GM12878 (cell line): ENCODE measurements at regions not wholly inside any gene's neighbourhood (a gene's known extent, or its start where the extent isn't known, plus 50 kb on each side); places are given as distances from the start of the nearest gene placed in this dataset.

ENCODE experiments used
- ATAC-seq: fragments of 200-7000 bp; cut with Tn5 transposase; 3 replicates; pipeline ENCODE4 v1.9.1; 2020; ENCODE audit warnings: mild to moderate bottlenecking, moderate library complexity
- BruUV-seq: library from RNA; stranded (reverse); fragments of 400-500 nt; replicated peaks from 2 replicates; lab custom pipeline; 2021; lab: Mats Ljungman, UMichigan
- CTCF ChIA-PET: fragments of 300-600 bp; sonication (Branson Sonifier 250); formaldehyde crosslinking; extraction: SDS; loops from one replicate; lab custom pipeline; 2021; ENCODE audit warnings: inconsistent platforms; lab: Yijun Ruan, JAX
- POLR2A ChIA-PET: fragments of 350-600 bp; formaldehyde crosslinking; extraction: SDS; loops from one replicate; lab custom pipeline; 2021; ENCODE audit warnings: inconsistent platforms; lab: Charles Lee
- RAD21 ChIA-PET: fragments of 300-600 bp; sonication (Branson Sonifier 250); formaldehyde crosslinking; loops from one replicate; lab custom pipeline; 2023; ENCODE audit warnings: antibody characterized with exemption; ENCODE audit not compliant: unreplicated experiment; lab: Charles Lee
- SMC1A ChIA-PET: fragments of 300-600 bp; sonication (Branson Sonifier 250); formaldehyde crosslinking; loops from one replicate; lab custom pipeline; 2023; ENCODE audit not compliant: unreplicated experiment, uncharacterized antibody; lab: Charles Lee
- DNase-seq: peaks from one replicate; pipeline ENCODE4 v3.0.0-alpha.2; 2011; ENCODE audit warnings: low read depth, low spot score
- FAIRE-seq: peaks from 3 replicates; lab custom pipeline; 2011; peaks lifted over from hg19 to GRCh38; lab: Jason Lieb, UNC
- H2AFZ ChIP-seq: 2 replicates; pipeline ENCODE4 v1.6.0; 2011; ENCODE audit warnings: low read depth, low read length, control low read depth; ENCODE audit not compliant: control insufficient read depth
- H3K27ac ChIP-seq: 2 replicates; pipeline ENCODE4 v1.5.1; 2011; ENCODE audit warnings: control low read depth; ENCODE audit not compliant: control insufficient read depth, insufficient read depth
- H3K27me3 ChIP-seq, 2 experiments: replicated peaks in 1 of 2; 2 replicates each; pipeline versions ENCODE4 v1.6.0 to v1.6.1; 2011; ENCODE audit warnings: low read length in 1 of 2; ENCODE audit not compliant: control insufficient read depth in 2 of 2, insufficient read depth in 2 of 2
- H3K36me3 ChIP-seq, 2 experiments: 2 replicates each; pipeline ENCODE4 v1.5.1; 2011; ENCODE audit warnings: low read length in 1 of 2; ENCODE audit not compliant: control insufficient read depth in 2 of 2, insufficient read depth in 2 of 2
- H3K4me1 ChIP-seq: 2 replicates; pipeline ENCODE4 v1.6.1; 2011; ENCODE audit warnings: mild to moderate bottlenecking, low read length, moderate library complexity, mixed read lengths; ENCODE audit not compliant: control insufficient read depth, insufficient read depth
- H3K4me2 ChIP-seq: 2 replicates; pipeline ENCODE4 v1.6.0; 2011; ENCODE audit warnings: control low read depth; ENCODE audit not compliant: control insufficient read depth, insufficient read depth
- H3K4me3 ChIP-seq: fragments of 200-600 bp; sonication (generic); 2 replicates; pipeline ENCODE4 v1.5.1; 2016
- H3K79me2 ChIP-seq: 2 replicates; pipeline ENCODE4 v1.6.0; 2011; ENCODE audit warnings: low read length; ENCODE audit not compliant: control insufficient read depth, insufficient read depth
- H3K9ac ChIP-seq: 2 replicates; pipeline ENCODE4 v1.8.0; 2011; ENCODE audit warnings: low read length, control low read depth, mixed read lengths; ENCODE audit not compliant: control insufficient read depth, insufficient read depth
- H3K9me3 ChIP-seq: replicated peaks from 3 replicates; pipeline ENCODE4 v1.5.1; 2011; ENCODE audit warnings: mild to moderate bottlenecking, low read length; ENCODE audit not compliant: control insufficient read depth, insufficient read depth
- H4K20me1 ChIP-seq: 2 replicates; pipeline ENCODE4 v1.6.0; 2011; ENCODE audit not compliant: control insufficient read depth, insufficient read depth
- PAX8 ChIP-seq: fragments of 450-650 bp; IDR thresholded peaks from 2 replicates; pipeline ENCODE4 v1.6.1; 2017; ENCODE audit warnings: mild to moderate bottlenecking, moderate library complexity
- SMARCA5 ChIP-seq: fragments of 450-650 bp; IDR thresholded peaks from 2 replicates; pipeline ENCODE4 v1.6.1; 2017; ENCODE audit warnings: mild to moderate bottlenecking
- TCF7 ChIP-seq: IDR thresholded peaks from 2 replicates; pipeline ENCODE4 v1.6.1; 2014; ENCODE audit warnings: antibody characterized with exemption, borderline replicate concordance
- WRNIP1 ChIP-seq: IDR thresholded peaks from 2 replicates; pipeline ENCODE4 v1.6.1; 2011; ENCODE audit warnings: low read depth, low read length, improper control_type of control experiment, borderline replicate concordance
- ZBTB33 ChIP-seq: fragments of 450-650 bp; IDR thresholded peaks from 2 replicates; pipeline ENCODE4 v1.6.1; 2017; ENCODE audit warnings: mild to moderate bottlenecking
- WGBS: methylation state at CpG from one replicate; pipeline ENCODE4 v1.1.6; 2016; ENCODE audit warnings: low lambda C conversion rate; ENCODE audit not compliant: insufficient replicate concordance, insufficient coverage; ENCODE audit errors: missing lambda C conversion rate; 5-methylcytosine and 5-hydroxymethylcytosine counted together
- in situ Hi-C: fragments of 300-500 bp; cut with MboI; formaldehyde crosslinking; loops from 9 replicates; pipeline ENCODE4 v1.14.3; 2018; ENCODE audit warnings: mixed read lengths
- intact Hi-C: fragments of 100-400 bp; cut with micrococcal nuclease; formaldehyde crosslinking; loops from one replicate; pipeline ENCODE4 v1.14.2; 2022; ENCODE audit not compliant: unreplicated experiment

- 2% methylated on average over 2 of the region's 2 CpGs for WGBS
- H3K79me2 ChIP-seq: no peaks in the 10 kb centered on the region
- H3K27me3 ChIP-seq: no peaks in the 10 kb centered on the region
- intact Hi-C loops: no loop called here
- SMC1A ChIA-PET: no interaction called here
- H3K4me1 ChIP-seq: no peaks in the 10 kb centered on the region
- H3K27ac ChIP-seq: no peak overlapping the region
- POLR2A ChIA-PET: no interaction called here
- H3K9me3 ChIP-seq: no peaks in the 10 kb centered on the region
- no peak overlapping the region for H3K9ac ChIP-seq
- no TSS peak for BruUV-seq
- RAD21 ChIA-PET: no interaction called here
- in situ Hi-C loops: no loop called here
- H3K4me3 ChIP-seq: no peak overlapping the region
- TF ChIP-seq SMARCA5 (no peak), WRNIP1 (no peak), ZBTB33 (no peak), PAX8 (no peak)
- TF ChIP-seq, all 136 proteins: peak for 0
- H2AFZ ChIP-seq: no peak overlapping the region
- DNase-seq (no peak), FAIRE-seq (no peak), ATAC-seq (no peak)
- H3K36me3 ChIP-seq: no peaks in the 10 kb centered on the region
- CTCF ChIA-PET: no interaction called here
- no peak overlapping the region for H3K4me2 ChIP-seq
- no peaks in the 10 kb centered on the region for H4K20me1 ChIP-seq
These were observed 509.8 kb upstream of the SMIM21 start for GRCh38 chr18:75937306-75937705.

- no peaks in the 10 kb centered on the region for H4K20me1 ChIP-seq
- no peak for TF ChIP-seq TCF7
- TF ChIP-seq, all 136 proteins: peak for 0
- no peak overlapping the region for H3K27ac ChIP-seq
- H3K9me3 ChIP-seq: no peaks in the 10 kb centered on the region
- H3K79me2 ChIP-seq: no peaks in the 10 kb centered on the region
- no peak overlapping the region for H3K9ac ChIP-seq
- FAIRE-seq (no peak), DNase-seq (no peak), ATAC-seq (no peak)
- no peaks in the 10 kb centered on the region for H3K4me1 ChIP-seq
- no peaks in the 10 kb centered on the region for H3K36me3 ChIP-seq
- H3K4me2 ChIP-seq: no peak overlapping the region
- WGBS: 0% methylated on average over 1 of the region's 1 CpG
- SMC1A ChIA-PET: no interaction called here
- CTCF ChIA-PET: no interaction called here
- H2AFZ ChIP-seq: no peak overlapping the region
- no TSS peak for BruUV-seq
- no peaks in the 10 kb centered on the region for H3K27me3 ChIP-seq
- POLR2A ChIA-PET: no interaction called here
- in situ Hi-C loops (no loop called here), intact Hi-C loops (no loop called here)
- RAD21 ChIA-PET: no interaction called here
- no peak overlapping the region for H3K4me3 ChIP-seq
These were observed 509.4 kb upstream of the SMIM21 start for GRCh38 chr18:75936862-75937261.
